Psoas muscle (tissue), 7 donors: ENCODE measurements at regions not wholly inside any gene's neighbourhood (a gene's known extent, or its start where the extent isn't known, plus 50 kb on each side); places are given as distances from the start of the nearest gene placed in this dataset.

Experiments
- ATAC-seq, 4 donors: fragments of 200-7000 bp; cut with Tn5 transposase; one replicate each; pipeline ENCODE4 v1.9.1; 2020; ENCODE audit warnings: moderate library complexity in 3 of 4, mild to moderate bottlenecking in 2 of 4
- DNase-seq, 2 donors: peaks; one replicate each; pipeline ENCODE4 v3.0.0-alpha.2; 2020
- H3K27ac ChIP-seq: fragments of 200-600 bp; one replicate; pipeline ENCODE4 v1.8.0; 2022
- H3K27me3 ChIP-seq, 3 donors: fragments of 200-600 bp in 1 of 3; one replicate each; pipeline versions ENCODE4 v1.6.1 to v1.8.0; 2013 to 2022; ENCODE audit warnings: low read length in 2 of 3, mild to moderate bottlenecking in 2 of 3, moderate library complexity in 1 of 3; ENCODE audit not compliant: insufficient read depth in 3 of 3
- H3K36me3 ChIP-seq, 2 donors: fragments of 200-600 bp in 1 of 2; one replicate each; pipeline versions ENCODE4 v1.6.1 to v1.8.0; 2013 to 2022; ENCODE audit warnings: low read depth in 1 of 2, mild to moderate bottlenecking in 1 of 2, moderate library complexity in 1 of 2; ENCODE audit not compliant: insufficient read depth in 1 of 2
- H3K4me1 ChIP-seq: fragments of 200-600 bp; one replicate; pipeline ENCODE4 v1.8.0; 2022
- H3K4me3 ChIP-seq: fragments of 200-600 bp; one replicate; pipeline ENCODE4 v1.8.0; 2022; ENCODE audit warnings: mild to moderate bottlenecking
- H3K9me3 ChIP-seq: fragments of 200-600 bp; one replicate; pipeline ENCODE4 v1.8.0; 2022
- WGBS, 3 donors: extraction: QIAGEN DNeasy Blood & Tissue Kit; methylation state at CpG; one replicate each; pipeline versions ENCODE4 v1.1.6 to v1.1.7; 2013; 5-methylcytosine and 5-hydroxymethylcytosine counted together
- intact Hi-C, 2 donors: fragments of 100-400 bp; cut with DNase I; formaldehyde crosslinking; loops; one replicate each; pipeline versions ENCODE4 v1.11.0 to v1.14.2; 2022
- TF ChIP-seq, protein P1 (sequence below): fragments of 200-600 bp; IDR thresholded peaks from one replicate; pipeline ENCODE4 v1.8.0; 2022; ENCODE audit warnings: antibody characterized with exemption
- donor health status: healthy with polysubstance abuse.
- donor health status: DM: no; HTN: no; CAD: no; lungs with moderate emphysema.
- donor health status: Bipolar disorder and iron deficiency.
- donor health status: healthy.
- donor health status: DM: yes; HTN: yes; CAD: no.
- donor health status: DM: no; HTN: no; CAD: no.
- donor health status: DM: yes; HTN: yes; CAD: no.

DNA sequence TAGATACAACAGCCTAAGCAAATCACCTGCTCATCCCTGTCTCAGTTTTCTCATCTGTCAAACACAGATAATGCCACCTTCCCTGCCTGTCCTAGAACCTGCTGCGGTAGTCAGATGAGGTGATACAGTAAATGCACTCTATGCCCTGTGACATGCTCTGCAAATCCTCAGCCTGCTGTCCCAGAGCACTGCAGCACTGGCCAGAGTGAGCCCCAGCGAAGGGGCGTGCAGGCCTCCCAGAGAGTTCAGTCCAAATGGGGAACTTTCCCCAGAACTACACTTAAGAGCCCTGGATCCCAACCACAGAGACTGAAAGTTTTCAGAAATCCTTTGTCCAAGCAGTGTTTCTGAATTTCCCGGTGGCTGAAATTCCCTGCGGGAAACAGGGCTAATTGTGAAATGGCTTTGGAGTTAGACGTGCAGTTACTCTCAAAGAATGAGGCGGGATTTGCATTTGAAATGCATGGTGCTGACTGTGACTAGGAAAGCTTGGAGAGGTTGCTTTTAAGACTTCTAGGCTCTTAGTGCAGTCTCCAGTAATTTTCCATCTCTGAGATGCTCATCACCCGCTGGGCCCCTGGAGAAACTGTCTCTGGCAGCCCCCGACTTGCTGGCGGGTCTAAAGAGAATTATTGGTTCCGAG is 206.5 kb upstream of the AJAP1 start:
- no peaks in the 10 kb centered on the region for H3K36me3 ChIP-seq
- H3K9me3 ChIP-seq, result no peaks in the 10 kb centered on the region
- intact Hi-C loops, result no loop called here
- peaks cover 0 to 10% (median 0%) of the 10 kb centered on the region in 3 donors for H3K27me3 ChIP-seq
- H3K4me1 ChIP-seq, result no peaks in the 10 kb centered on the region
- ATAC-seq (no peak), DNase-seq (no peak)
- 57 to 58% (median 58%) methylated on average over 11 of the region's 11 CpGs for WGBS, 3 donors
- H3K27ac ChIP-seq, result no peak overlapping the region
- TF ChIP-seq, protein P1, sequence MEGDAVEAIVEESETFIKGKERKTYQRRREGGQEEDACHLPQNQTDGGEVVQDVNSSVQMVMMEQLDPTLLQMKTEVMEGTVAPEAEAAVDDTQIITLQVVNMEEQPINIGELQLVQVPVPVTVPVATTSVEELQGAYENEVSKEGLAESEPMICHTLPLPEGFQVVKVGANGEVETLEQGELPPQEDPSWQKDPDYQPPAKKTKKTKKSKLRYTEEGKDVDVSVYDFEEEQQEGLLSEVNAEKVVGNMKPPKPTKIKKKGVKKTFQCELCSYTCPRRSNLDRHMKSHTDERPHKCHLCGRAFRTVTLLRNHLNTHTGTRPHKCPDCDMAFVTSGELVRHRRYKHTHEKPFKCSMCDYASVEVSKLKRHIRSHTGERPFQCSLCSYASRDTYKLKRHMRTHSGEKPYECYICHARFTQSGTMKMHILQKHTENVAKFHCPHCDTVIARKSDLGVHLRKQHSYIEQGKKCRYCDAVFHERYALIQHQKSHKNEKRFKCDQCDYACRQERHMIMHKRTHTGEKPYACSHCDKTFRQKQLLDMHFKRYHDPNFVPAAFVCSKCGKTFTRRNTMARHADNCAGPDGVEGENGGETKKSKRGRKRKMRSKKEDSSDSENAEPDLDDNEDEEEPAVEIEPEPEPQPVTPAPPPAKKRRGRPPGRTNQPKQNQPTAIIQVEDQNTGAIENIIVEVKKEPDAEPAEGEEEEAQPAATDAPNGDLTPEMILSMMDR, result no peak
- H3K4me3 ChIP-seq, result no peak overlapping the region

DNA sequence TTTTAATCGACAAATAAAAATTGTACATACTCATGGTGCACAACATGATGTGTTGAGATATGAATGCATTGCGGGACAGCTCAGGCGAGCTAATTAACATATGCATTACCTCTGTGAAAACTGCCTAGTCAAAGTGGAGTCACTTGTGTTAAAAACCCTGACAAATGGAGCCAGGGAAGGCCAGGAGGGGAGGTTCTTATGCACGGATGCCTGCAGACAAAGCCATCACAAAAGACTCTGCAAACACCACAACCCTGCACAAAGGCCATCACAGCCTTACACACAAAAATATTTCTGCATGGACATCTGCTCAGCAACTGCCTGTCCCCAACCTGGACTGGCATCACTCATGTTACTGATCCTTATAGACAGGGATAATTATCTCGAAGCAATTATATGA is 204.4 kb upstream of the AJAP1 start:
- H3K27ac ChIP-seq, result no peak overlapping the region
- TF ChIP-seq, protein P1, result no peak
- H3K27me3 ChIP-seq, result peaks cover 0 to 7% (median 2%) of the 10 kb centered on the region in 3 donors
- no peaks in the 10 kb centered on the region for H3K36me3 ChIP-seq
- no peak overlapping the region for H3K4me3 ChIP-seq
- no peaks in the 10 kb centered on the region for H3K4me1 ChIP-seq
- WGBS, 3 donors, result 80 to 87% (median 82%) methylated on average over 5 of the region's 5 CpGs
- ATAC-seq (no peak), DNase-seq (no peak)
- intact Hi-C loops, result no loop called here
- no peaks in the 10 kb centered on the region for H3K9me3 ChIP-seq

DNA sequence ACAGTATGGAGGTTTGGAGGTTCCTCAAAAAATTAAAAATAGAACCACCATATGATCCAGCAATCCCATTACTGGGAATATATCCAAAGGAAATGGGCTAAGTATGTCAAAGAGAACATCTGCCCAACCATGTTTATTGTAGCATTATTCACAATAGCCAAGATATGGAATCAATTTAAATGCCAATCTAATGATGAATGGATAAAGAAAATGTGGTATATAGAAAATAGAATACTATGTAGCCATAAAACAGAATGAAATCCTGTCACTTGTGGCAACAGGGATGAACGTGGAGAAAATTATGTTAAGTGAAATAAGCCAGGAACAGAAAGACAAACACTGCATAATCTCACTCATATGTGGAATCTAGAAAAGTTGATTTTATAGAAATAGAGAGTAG is 201.7 kb upstream of the AJAP1 start:
- TF ChIP-seq, protein P1, result no peak
- DNase-seq, result no peak
- Histone ChIP-seq H3K4me3 (no peak overlapping the region), H3K36me3 (no peaks in the 10 kb centered on the region), H3K9me3 (no peaks in the 10 kb centered on the region), H3K4me1 (no peaks in the 10 kb centered on the region), H3K27me3 (peaks cover 0 to 3% (median 2%) of the 10 kb centered on the region in 3 donors), H3K27ac (no peak overlapping the region)
- intact Hi-C loops, result no loop called here
- ATAC-seq, result no peak
- 27 to 51% (median 35%) methylated on average over 1 of the region's 1 CpG for WGBS, 3 donors

DNA sequence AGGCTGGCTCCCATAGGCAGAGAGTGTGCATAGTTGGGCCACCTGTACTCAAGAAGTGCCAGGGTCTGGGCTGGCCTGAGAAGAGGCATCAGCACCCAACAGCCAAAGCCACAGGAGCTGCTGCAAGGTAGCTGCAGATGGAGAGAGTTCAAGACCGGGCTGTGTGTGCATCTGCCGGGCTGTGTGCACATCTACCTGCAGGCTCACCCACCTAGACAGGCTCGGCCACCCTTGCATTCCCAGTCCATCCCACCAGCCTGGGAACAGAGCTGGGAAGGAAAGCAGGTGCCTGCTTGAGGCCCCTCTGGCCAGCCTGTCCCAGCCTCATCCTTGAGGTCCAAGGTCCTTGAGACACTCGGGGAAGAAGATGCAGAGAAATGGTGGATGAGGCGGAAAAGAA is 194.4 kb upstream of the AJAP1 start:
- Histone ChIP-seq H3K36me3 (no peaks in the 10 kb centered on the region), H3K4me1 (no peaks in the 10 kb centered on the region), H3K9me3 (no peaks in the 10 kb centered on the region), H3K27me3 (no peaks in the 10 kb centered on the region), H3K27ac (no peak overlapping the region), H3K4me3 (no peak overlapping the region)
- intact Hi-C loops, result no loop called here
- 87 to 91% (median 90%) methylated on average over 5 of the region's 5 CpGs for WGBS, 3 donors
- ATAC-seq (no peak), DNase-seq (no peak)
- TF ChIP-seq, protein P1, result no peak

DNA sequence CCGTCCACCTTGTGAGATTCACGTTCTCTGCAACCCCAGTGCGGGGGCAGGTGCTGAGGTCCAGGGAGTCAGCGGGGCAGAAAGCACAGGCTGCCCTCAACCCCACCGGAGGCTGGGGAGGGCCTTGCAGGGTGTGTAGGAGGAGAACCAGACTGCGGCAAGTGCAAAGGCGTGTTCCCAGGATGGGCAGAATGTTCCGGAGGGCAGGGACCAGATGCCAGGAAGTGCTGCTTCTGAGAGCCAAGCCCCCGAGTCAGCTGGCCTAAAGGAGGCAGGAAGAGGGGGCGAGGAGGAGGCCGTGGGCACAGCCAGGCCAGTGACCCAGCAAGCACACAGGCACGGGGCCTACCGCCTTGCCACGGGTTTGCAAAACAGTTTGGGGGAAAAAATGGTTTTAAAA is 193.8 kb upstream of the AJAP1 start:
- DNase-seq (no peak), ATAC-seq (no peak)
- Histone ChIP-seq H3K9me3 (no peaks in the 10 kb centered on the region), H3K4me1 (no peaks in the 10 kb centered on the region), H3K4me3 (no peak overlapping the region), H3K27me3 (no peaks in the 10 kb centered on the region), H3K27ac (no peak overlapping the region), H3K36me3 (no peaks in the 10 kb centered on the region)
- WGBS, 3 donors, result 66 to 74% (median 68%) methylated on average over 14 of the region's 14 CpGs
- TF ChIP-seq, protein P1, result no peak
- intact Hi-C loops, result no loop called here
